OCI-LY3 (cell line): ENCODE measurements at regions not wholly inside any gene's neighbourhood (a gene's known extent, or its start where the extent isn't known, plus 50 kb on each side); places are given as distances from the start of the nearest gene placed in this dataset.
A peak's percentile ranks its signal among the peaks of the same experiment; 100 is the strongest.
"Not testable (repeated sequence)": the region's sequence is repeated elsewhere in the genome, so short reads cannot be mapped to it uniquely, and the experiment has no call there.

Experiments used
- H2AFZ ChIP-seq: fragments of 200-600, 300-600 bp; shearing (Covaris generic); 2 replicates; pipeline ENCODE4 v1.6.0; 2014; ENCODE audit warnings: antibody characterized with exemption, low read depth, low read length
- H3K27ac ChIP-seq: fragments of 200-600, 300-600 bp; sonication (generic); 2 replicates; pipeline ENCODE4 v1.5.1; 2014; ENCODE audit warnings: mild to moderate bottlenecking, low read length, moderate library complexity, mixed read lengths
- H3K27me3 ChIP-seq: fragments of 200-600, 300-600 bp; sonication (generic); 2 replicates; pipeline ENCODE4 v1.6.1; 2014; ENCODE audit warnings: low read depth, low read length, mixed read lengths
- H3K36me3 ChIP-seq: fragments of 200-600, 300-600 bp; sonication (generic); replicated peaks from 2 replicates; pipeline ENCODE3; 2014; ENCODE audit warnings: low read depth, low read length, mixed read lengths
- H3K4me1 ChIP-seq: fragments of 300-600, 200-600 bp; sonication (generic); 2 replicates; pipeline ENCODE4 v1.6.1; 2014; ENCODE audit warnings: low read length, mixed read lengths
- H3K4me2 ChIP-seq: fragments of 200-600, 300-600 bp; sonication (generic); 2 replicates; pipeline ENCODE4 v1.6.1; 2014; ENCODE audit warnings: low read length, mixed read lengths
- H3K4me3 ChIP-seq: fragments of 300-600, 200-600 bp; sonication (generic); 2 replicates; pipeline ENCODE4 v1.5.1; 2014; ENCODE audit warnings: antibody characterized with exemption, mild to moderate bottlenecking, low read length, moderate library complexity
- H3K79me2 ChIP-seq: fragments of 300-600, 200-600 bp; shearing (Covaris generic); 2 replicates; pipeline ENCODE4 v1.6.1; 2014; ENCODE audit warnings: mild to moderate bottlenecking, low read length, mixed read lengths
- H3K9ac ChIP-seq: fragments of 300-600, 200-600 bp; shearing (Covaris generic); 2 replicates; pipeline ENCODE4 v1.6.0; 2014; ENCODE audit warnings: mild to moderate bottlenecking, low read length, moderate library complexity
- H3K9me3 ChIP-seq: fragments of 200-600, 300-600 bp; shearing (Covaris generic); 2 replicates; pipeline ENCODE4 v1.6.1; 2014; ENCODE audit warnings: low read length, mixed read lengths; ENCODE audit not compliant: insufficient read depth
- H4K20me1 ChIP-seq: fragments of 200-600, 300-600 bp; sonication (generic); 2 replicates; pipeline ENCODE4 v1.6.1; 2016; ENCODE audit warnings: low read length, mixed read lengths; ENCODE audit not compliant: insufficient read depth
- CTCF ChIP-seq: fragments of 200-600, 300-600 bp; sonication (generic); IDR thresholded peaks from 2 replicates; pipeline ENCODE4 v1.5.1; 2014; ENCODE audit warnings: antibody characterized with exemption, low read length, low read depth
- EZH2phosphoT487 ChIP-seq: fragments of 200-600 bp; shearing (Covaris generic); IDR thresholded peaks from 2 replicates; pipeline ENCODE4 v1.6.1; 2018; ENCODE audit warnings: antibody characterized with exemption, mixed run types, low read depth

- no peaks in the 10 kb centered on the region for H3K9me3 ChIP-seq
- no peaks in the 10 kb centered on the region for H4K20me1 ChIP-seq
- no peak overlapping the region for H3K27ac ChIP-seq
- H3K36me3 ChIP-seq = no peaks in the 10 kb centered on the region
- no peak overlapping the region for H3K4me2 ChIP-seq
- no peak overlapping the region for H2AFZ ChIP-seq
- H3K4me3 ChIP-seq = no peak overlapping the region
- H3K79me2 ChIP-seq = no peaks in the 10 kb centered on the region
- TF ChIP-seq CTCF (no peak), EZH2phosphoT487 (no peak)
- H3K4me1 ChIP-seq = peaks cover 26% of the 10 kb centered on the region
- H3K9ac ChIP-seq = no peak overlapping the region
- H3K27me3 ChIP-seq = peaks cover 6% of the 10 kb centered on the region; the same call in 1 of the 2 replicates
Observed at GRCh38 chr1:200490183-200490582, 80.3 kb upstream of the ZNF281 start.

- no peaks in the 10 kb centered on the region for H3K79me2 ChIP-seq
- H2AFZ ChIP-seq = peak overlapping the region; percentile 88
- peak overlapping the region; percentile 58 for H3K4me3 ChIP-seq
- TF ChIP-seq CTCF = peak; percentile 98
- TF ChIP-seq EZH2phosphoT487 = no peak
- peaks cover 38% of the 10 kb centered on the region for H3K4me1 ChIP-seq
- H3K36me3 ChIP-seq = no peaks in the 10 kb centered on the region
- no peaks in the 10 kb centered on the region for H4K20me1 ChIP-seq
- H3K9me3 ChIP-seq = no peaks in the 10 kb centered on the region
- peaks cover 6% of the 10 kb centered on the region; the same call in 1 of the 2 replicates for H3K27me3 ChIP-seq
- H3K9ac ChIP-seq = peak overlapping the region; percentile 44
- peak overlapping the region; percentile 69 for H3K4me2 ChIP-seq
- peak overlapping the region; percentile 53 for H3K27ac ChIP-seq
Observed at GRCh38 chr1:200488375-200489165, 78.7 kb upstream of the ZNF281 start.

- Histone ChIP-seq H3K4me2 (no peak overlapping the region), H3K27ac (no peak overlapping the region), H4K20me1 (no peaks in the 10 kb centered on the region), H2AFZ (no peak overlapping the region), H3K9me3 (no peaks in the 10 kb centered on the region), H3K79me2 (no peaks in the 10 kb centered on the region), H3K36me3 (no peaks in the 10 kb centered on the region), H3K27me3 (peaks cover 6% of the 10 kb centered on the region; the same call in 1 of the 2 replicates), H3K9ac (no peak overlapping the region), H3K4me1 (peaks cover 46% of the 10 kb centered on the region), H3K4me3 (no peak overlapping the region)
- TF ChIP-seq EZH2phosphoT487 (no peak), CTCF (no peak)
Observed at GRCh38 chr1:200487650-200488049, 77.8 kb upstream of the ZNF281 start.

DNA sequence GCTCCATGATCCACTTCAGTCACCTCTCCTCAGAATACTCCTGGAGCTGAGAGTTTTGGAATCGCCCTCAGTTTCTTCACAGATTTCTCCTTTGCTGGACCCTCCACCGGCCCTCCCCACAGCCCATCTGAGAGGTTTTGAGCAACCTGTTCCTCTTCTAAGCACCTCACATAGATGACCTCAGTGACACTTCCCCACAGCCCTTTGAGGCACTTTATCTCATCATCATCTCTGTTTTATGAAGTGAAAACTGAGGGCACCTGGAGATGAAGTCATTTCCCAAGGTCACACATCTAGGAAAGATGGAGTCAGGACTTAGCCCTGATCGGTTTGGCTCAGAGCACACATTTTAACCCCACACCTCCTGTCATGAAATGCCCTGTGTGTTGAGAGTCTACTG lies 76.8 kb upstream of the ZNF281 start:
- Histone ChIP-seq H4K20me1 (no peaks in the 10 kb centered on the region), H3K4me3 (no peak overlapping the region), H3K4me1 (peaks cover 54% of the 10 kb centered on the region), H3K36me3 (no peaks in the 10 kb centered on the region), H3K27ac (peak overlapping the region; percentile 6; the same call in 1 of the 2 replicates), H3K79me2 (no peaks in the 10 kb centered on the region), H3K9ac (peak overlapping the region; percentile 31; the same call in 1 of the 2 replicates), H3K4me2 (peak overlapping the region; percentile 51), H3K9me3 (no peaks in the 10 kb centered on the region), H3K27me3 (peaks cover 6% of the 10 kb centered on the region; the same call in 1 of the 2 replicates), H2AFZ (0 out of 2 replicates have a peak overlapping the region, but pooled peaks have one; percentile 17)
- TF ChIP-seq EZH2phosphoT487 (no peak), CTCF (no peak)

GRCh38 chr1:200484438-200484946 lies 74.7 kb upstream of the ZNF281 start:
- not testable (repeated sequence) for H3K4me3 ChIP-seq, H4K20me1 ChIP-seq, H3K27me3 ChIP-seq, H3K9ac ChIP-seq, H3K36me3 ChIP-seq, H3K9me3 ChIP-seq, H3K27ac ChIP-seq, H3K4me2 ChIP-seq, H2AFZ ChIP-seq, H3K79me2 ChIP-seq
- peaks cover 66% of the 10 kb centered on the region for H3K4me1 ChIP-seq
